Amniotic stem cell (primary cell): ENCODE measurements at regions not wholly inside any gene's neighbourhood (a gene's known extent, or its start where the extent isn't known, plus 50 kb on each side); places are given as distances from the start of the nearest gene placed in this dataset.

ENCODE experiments used
- DNase-seq: peaks from one replicate; lab custom pipeline; 2025; lab: John Stamatoyannopoulos, UW

DNA sequence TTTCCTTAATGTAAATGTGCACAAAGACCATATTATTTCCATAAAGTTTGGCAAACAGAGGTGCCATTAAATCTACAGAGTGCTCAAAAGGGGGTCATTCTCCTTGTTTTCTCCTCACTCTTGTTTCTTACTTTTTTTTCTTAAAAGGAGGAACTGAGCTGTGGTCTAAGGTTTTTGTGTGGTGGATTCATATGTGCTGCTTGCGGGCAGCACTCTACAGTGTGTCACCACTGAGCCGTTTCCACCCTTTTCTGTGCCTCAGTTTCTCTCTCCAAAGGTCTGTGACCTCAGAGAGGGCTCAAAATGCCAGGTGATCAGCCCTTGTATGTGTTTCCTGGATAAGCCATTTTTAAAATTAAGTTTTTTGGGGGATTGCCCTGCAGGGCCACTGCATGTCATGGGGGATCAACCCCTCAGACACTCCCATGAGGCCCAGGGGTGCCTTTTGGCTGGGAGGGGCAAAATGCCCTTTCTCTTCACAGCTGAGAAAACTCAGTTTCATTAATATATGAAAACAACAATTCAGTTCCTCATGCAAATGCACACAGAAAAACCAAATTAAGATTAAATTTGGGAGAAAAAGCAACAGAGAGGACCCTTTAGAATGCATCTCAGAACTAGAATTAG lies 56.9 kb upstream of the VOPP1 start:
- no peak for DNase-seq

DNA sequence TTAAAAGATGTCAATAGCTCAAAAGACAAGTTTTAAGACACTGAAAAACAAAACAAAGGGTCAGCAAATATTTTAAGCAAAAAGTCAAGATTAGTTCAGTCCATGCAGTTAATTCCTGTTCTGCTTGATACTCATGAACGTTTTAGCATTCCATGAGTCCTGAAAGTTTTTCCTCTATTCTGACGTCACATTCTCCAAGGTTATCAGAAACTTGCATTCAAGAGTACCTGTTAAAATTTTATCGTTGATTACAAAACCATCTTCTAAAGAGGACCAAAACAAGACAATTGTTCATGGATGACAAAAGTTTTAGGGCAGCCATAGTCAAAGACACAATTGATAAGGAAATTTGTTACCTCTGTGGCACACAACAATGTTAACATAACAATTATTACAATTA lies 52.5 kb upstream of the VOPP1 start:
- no peak for DNase-seq

DNA sequence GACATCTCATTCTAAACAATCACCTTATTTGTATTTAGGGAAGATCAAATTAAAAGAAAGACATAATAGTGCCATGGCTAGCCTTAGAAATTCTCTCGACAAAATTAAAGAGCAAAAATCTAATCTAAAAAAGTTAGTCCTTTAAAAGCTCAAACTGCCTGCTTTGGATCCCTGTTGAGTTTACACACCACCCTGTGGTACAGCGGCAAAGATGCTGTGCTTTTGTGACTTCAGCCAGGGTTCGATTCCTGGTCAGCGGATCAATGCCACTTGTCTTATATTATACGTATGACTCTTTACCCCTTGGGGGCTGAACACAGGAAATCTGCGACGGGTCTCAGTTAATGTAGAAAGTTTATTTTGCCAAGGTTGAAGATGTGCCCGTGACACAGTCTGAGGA lies 51.3 kb upstream of the VOPP1 start:
- DNase-seq, result no peak

DNA sequence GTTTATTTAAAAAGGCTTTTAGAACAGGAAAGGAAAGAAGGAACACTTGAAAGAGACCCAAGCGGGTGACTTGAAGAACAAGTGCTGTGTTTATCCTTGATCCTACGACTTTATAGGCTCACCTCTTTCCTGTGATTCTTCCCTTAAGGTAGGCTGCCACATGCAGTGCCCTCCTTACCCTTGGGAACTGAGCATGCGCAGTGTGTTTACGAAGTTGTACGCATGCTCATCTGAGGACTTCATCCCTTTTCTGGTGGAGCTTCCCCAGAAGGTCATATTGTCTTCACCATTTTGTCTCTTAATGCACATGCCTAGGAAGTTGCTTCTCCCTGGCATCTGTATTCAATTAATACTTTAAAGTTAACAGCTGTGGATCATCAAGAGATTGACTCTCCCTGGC lies 49.9 kb upstream of the VOPP1 start:
- no peak for DNase-seq
